Activated T-cell treated with anti-CD3 and anti-CD28 coated beads, Interleukin-2, amount 50 U/mL, for 72 hours (primary cell): ENCODE measurements at regions not wholly inside any gene's neighbourhood (a gene's known extent, or its start where the extent isn't known, plus 50 kb on each side); places are given as distances from the start of the nearest gene placed in this dataset.
"Not testable (repeated sequence)": the region's sequence is repeated elsewhere in the genome, so short reads cannot be mapped to it uniquely, and the experiment has no call there.

Experiments
- ATAC-seq, 2 donors: fragments of 150-1000 bp; cut with Tn5 transposase; replicated peaks in 1 of 2; 2 replicates each; pipeline ENCODE4 v1.10.0; 2021; ENCODE audit warnings: moderate library complexity in 2 of 2, mild to moderate bottlenecking in 1 of 2
- DNase-seq, 2 donors: peaks; one replicate each; pipeline ENCODE4 v3.0.0; 2021 to 2022; ENCODE audit warnings: mixed read lengths in 1 of 2
- H3K27ac Mint-ChIP-seq: one replicate; pipeline ENCODE4 v1.8.0; 2022; ENCODE audit warnings: mild to moderate bottlenecking, moderate library complexity, mixed read lengths
- H3K27me3 Mint-ChIP-seq: one replicate; pipeline ENCODE4 v1.8.0; 2022; ENCODE audit warnings: low read depth, mixed read lengths
- H3K36me3 Mint-ChIP-seq, 2 donors: one replicate each; pipeline ENCODE4 v1.8.0; 2022; ENCODE audit warnings: mixed read lengths in 2 of 2, mild to moderate bottlenecking in 1 of 2; ENCODE audit not compliant: insufficient read depth in 2 of 2
- H3K4me1 Mint-ChIP-seq: one replicate; pipeline ENCODE4 v1.8.0; 2022; ENCODE audit warnings: low read depth, mixed read lengths
- H3K4me3 Mint-ChIP-seq, 2 donors: one replicate each; pipeline ENCODE4 v1.8.0; 2022; ENCODE audit warnings: mild to moderate bottlenecking in 2 of 2, mixed read lengths in 2 of 2, moderate library complexity in 2 of 2
- H3K9me3 Mint-ChIP-seq, 2 donors: one replicate each; pipeline ENCODE4 v1.8.0; 2022; ENCODE audit warnings: mixed read lengths in 2 of 2

DNA sequence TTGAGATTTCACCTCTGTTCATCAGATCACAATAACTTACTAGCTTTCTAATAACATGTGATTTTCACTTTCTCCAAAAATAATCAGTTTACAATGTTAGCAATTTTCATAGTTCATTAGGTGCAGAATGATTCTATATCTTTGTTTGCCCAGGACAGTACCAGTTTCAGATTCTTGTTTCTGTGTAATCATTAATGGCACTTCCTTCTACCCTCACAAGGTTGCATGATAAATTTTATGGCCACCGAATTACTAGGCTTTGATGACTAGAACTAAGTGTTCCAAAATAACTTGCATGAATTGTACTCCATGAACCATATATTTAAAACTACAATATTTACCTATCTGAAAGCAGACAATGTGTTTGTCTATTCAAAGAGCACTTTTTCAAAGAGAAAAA lies 442.3 kb downstream of the EPHA7 start:
- Mint-ChIP-seq H3K27me3 (no peaks in the 10 kb centered on the region), H3K9me3 (peaks cover 3 to 6% of the 10 kb centered on the region in 2 donors), H3K27ac (no peak overlapping the region), H3K4me3 (no peak overlapping the region), H3K36me3 (no peaks in the 10 kb centered on the region), H3K4me1 (no peaks in the 10 kb centered on the region)
- DNase-seq (no peak), ATAC-seq (no peak)

DNA sequence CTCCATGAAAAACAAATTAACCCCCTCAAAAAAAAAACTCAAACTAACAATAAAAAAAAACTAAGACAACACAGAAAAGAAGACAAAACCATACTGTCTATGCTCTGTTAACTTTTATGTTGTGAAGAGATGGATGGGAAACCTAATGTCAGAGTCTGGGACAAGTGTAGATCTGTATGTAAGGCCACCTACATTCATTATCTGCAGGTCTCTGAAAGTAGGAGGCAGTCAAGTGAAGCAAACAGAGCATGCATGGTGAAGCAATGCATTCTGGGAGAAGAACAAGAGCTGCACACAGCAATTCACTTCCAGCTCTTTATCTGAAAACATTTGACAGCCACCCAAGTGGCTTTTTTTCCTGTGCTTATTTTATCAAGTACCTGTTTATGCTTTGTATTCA lies 452.0 kb downstream of the EPHA7 start:
- peaks cover 0 to 4% of the 10 kb centered on the region in 2 donors for H3K9me3 Mint-ChIP-seq
- H3K36me3 Mint-ChIP-seq = no peaks in the 10 kb centered on the region
- H3K27ac Mint-ChIP-seq = no peak overlapping the region
- H3K4me3 Mint-ChIP-seq = no peak overlapping the region
- DNase-seq (no peak), ATAC-seq (no peak)
- no peaks in the 10 kb centered on the region for H3K4me1 Mint-ChIP-seq
- H3K27me3 Mint-ChIP-seq = no peaks in the 10 kb centered on the region

GRCh38 chr6:92962846-92963245 lies 456.5 kb downstream of the EPHA7 start:
- ATAC-seq (no peak), DNase-seq (no peak)
- Mint-ChIP-seq H3K27me3 (no peaks in the 10 kb centered on the region), H3K9me3 (peaks cover 12 to 16% of the 10 kb centered on the region in 2 donors), H3K36me3 (no peaks in the 10 kb centered on the region), H3K27ac (no peak overlapping the region), H3K4me1 (no peaks in the 10 kb centered on the region), H3K4me3 (no peak overlapping the region)

- H3K27ac Mint-ChIP-seq, H3K4me1 Mint-ChIP-seq, ATAC-seq, DNase-seq, H3K36me3 Mint-ChIP-seq, H3K9me3 Mint-ChIP-seq, H3K27me3 Mint-ChIP-seq, H3K4me3 Mint-ChIP-seq: not testable (repeated sequence)
Measured at GRCh38 chr6:92952111-92952510, 467.2 kb downstream of the EPHA7 start.

GRCh38 chr6:92945799-92946198 lies 473.6 kb downstream of the EPHA7 start:
- no peaks in the 10 kb centered on the region for H3K27me3 Mint-ChIP-seq
- H3K27ac Mint-ChIP-seq = no peak overlapping the region
- DNase-seq = no peak
- peaks cover 7 to 8% of the 10 kb centered on the region in 2 donors for H3K9me3 Mint-ChIP-seq
- no peak overlapping the region for H3K4me3 Mint-ChIP-seq
- ATAC-seq = no peak
- H3K36me3 Mint-ChIP-seq = no peaks in the 10 kb centered on the region
- H3K4me1 Mint-ChIP-seq = no peaks in the 10 kb centered on the region

GRCh38 chr6:92944132-92944531 lies 475.2 kb downstream of the EPHA7 start:
- ATAC-seq = no peak
- Mint-ChIP-seq H3K4me1 (no peaks in the 10 kb centered on the region), H3K9me3 (peaks cover 3 to 6% of the 10 kb centered on the region in 2 donors), H3K27me3 (no peaks in the 10 kb centered on the region), H3K27ac (no peak overlapping the region), H3K4me3 (no peak overlapping the region), H3K36me3 (no peaks in the 10 kb centered on the region)
- DNase-seq = no peak

- no peak overlapping the region for H3K4me3 Mint-ChIP-seq
- H3K27ac Mint-ChIP-seq = no peak overlapping the region
- no peaks in the 10 kb centered on the region for H3K27me3 Mint-ChIP-seq
- H3K36me3 Mint-ChIP-seq = no peaks in the 10 kb centered on the region
- no peak for ATAC-seq
- H3K4me1 Mint-ChIP-seq = no peaks in the 10 kb centered on the region
- H3K9me3 Mint-ChIP-seq = peaks cover 3 to 6% of the 10 kb centered on the region in 2 donors
- DNase-seq = no peak
Measured at GRCh38 chr6:92942549-92942948, 476.8 kb downstream of the EPHA7 start.

GRCh38 chr6:92934625-92935024 lies 484.7 kb downstream of the EPHA7 start:
- Mint-ChIP-seq H3K4me3 (no peak overlapping the region), H3K4me1 (no peaks in the 10 kb centered on the region), H3K36me3 (no peaks in the 10 kb centered on the region), H3K27me3 (no peaks in the 10 kb centered on the region), H3K9me3 (peaks cover 8 to 15% of the 10 kb centered on the region in 2 donors), H3K27ac (no peak overlapping the region)
- no peak for ATAC-seq
- no peak for DNase-seq

DNA sequence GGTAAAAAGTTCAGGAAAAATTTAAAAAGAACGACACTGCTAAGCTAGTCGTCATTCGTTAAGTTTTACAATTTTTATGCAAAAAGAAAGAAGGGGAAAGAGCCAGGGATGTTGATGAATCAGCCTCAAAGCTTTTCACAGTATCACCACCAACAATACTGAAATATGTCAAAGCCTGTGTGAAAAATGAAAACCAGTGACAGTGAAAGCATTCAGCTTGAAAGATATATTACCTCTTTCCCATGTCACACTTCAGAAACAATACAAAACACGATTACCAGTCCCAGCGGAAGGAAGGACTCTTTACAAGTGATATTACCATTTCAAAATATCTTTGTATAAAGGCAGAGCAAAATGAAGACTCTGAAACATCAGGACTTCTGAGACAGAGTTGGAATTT lies 489.2 kb downstream of the EPHA7 start:
- H3K4me3 Mint-ChIP-seq = no peak overlapping the region

GRCh38 chr6:92922216-92922806 lies 497.0 kb downstream of the EPHA7 start:
- ATAC-seq (no peak), DNase-seq (no peak)
- H3K9me3 Mint-ChIP-seq = peaks cover 0 to 4% of the 10 kb centered on the region in 2 donors
- H3K36me3 Mint-ChIP-seq = no peaks in the 10 kb centered on the region
- no peak overlapping the region for H3K27ac Mint-ChIP-seq
- no peaks in the 10 kb centered on the region for H3K27me3 Mint-ChIP-seq
- H3K4me3 Mint-ChIP-seq = no peak overlapping the region
- H3K4me1 Mint-ChIP-seq = no peaks in the 10 kb centered on the region

More for the DNA sequence above, 489.2 kb downstream of the EPHA7 start:
- H3K27me3 Mint-ChIP-seq = no peaks in the 10 kb centered on the region
- no peaks in the 10 kb centered on the region for H3K4me1 Mint-ChIP-seq
- DNase-seq (no peak), ATAC-seq (no peak)
- H3K27ac Mint-ChIP-seq = no peak overlapping the region
- no peaks in the 10 kb centered on the region for H3K36me3 Mint-ChIP-seq
- peaks cover 6 to 13% of the 10 kb centered on the region in 2 donors for H3K9me3 Mint-ChIP-seq

DNA sequence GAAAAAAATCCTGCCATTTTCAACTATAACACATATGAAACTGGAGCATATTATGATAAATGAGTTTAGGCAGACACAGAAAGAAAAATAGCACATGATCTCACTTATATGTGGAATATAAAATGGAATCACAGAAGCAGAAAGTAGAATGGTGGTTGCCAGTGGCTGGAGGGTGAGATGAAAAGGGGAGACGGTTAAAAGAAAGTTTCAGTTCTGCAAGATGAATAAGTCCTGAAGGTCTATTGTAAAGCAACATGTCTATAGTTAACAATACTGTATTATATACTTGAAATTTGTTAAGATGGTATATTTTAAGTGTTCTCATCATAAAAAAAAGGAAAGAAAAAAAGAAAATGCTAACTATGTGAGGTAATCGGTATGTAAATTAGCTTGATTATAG lies 503.9 kb downstream of the EPHA7 start:
- no peak for DNase-seq
- Mint-ChIP-seq H3K27me3 (no peaks in the 10 kb centered on the region), H3K4me1 (no peaks in the 10 kb centered on the region), H3K4me3 (no peak overlapping the region), H3K27ac (no peak overlapping the region), H3K36me3 (no peaks in the 10 kb centered on the region), H3K9me3 (peaks cover 3 to 7% of the 10 kb centered on the region in 2 donors)
- no peak for ATAC-seq

DNA sequence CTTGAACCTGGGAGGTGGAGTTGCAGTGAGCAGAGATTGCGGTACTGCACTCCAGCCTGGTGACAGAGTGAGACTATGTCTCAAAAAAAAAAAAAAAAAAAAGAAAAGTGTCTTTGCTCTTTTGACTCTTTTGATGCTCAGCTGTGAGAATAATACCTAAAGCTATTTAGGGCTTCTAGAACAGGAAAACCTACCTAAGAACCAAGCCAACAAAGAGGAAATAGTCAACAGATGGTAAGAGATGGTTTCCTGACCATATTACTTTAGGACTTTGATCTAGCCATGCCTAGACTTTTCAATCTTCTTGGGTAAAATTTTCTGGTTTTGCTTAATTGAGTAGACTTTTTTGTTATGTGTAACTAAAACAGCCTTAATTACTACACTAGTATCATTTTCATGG lies 508.1 kb downstream of the EPHA7 start:
- Mint-ChIP-seq H3K27ac (no peak overlapping the region), H3K4me1 (no peaks in the 10 kb centered on the region), H3K36me3 (no peaks in the 10 kb centered on the region), H3K4me3 (no peak overlapping the region), H3K27me3 (no peaks in the 10 kb centered on the region), H3K9me3 (peaks cover 1 to 9% of the 10 kb centered on the region in 2 donors)
- ATAC-seq = no peak
- no peak for DNase-seq

DNA sequence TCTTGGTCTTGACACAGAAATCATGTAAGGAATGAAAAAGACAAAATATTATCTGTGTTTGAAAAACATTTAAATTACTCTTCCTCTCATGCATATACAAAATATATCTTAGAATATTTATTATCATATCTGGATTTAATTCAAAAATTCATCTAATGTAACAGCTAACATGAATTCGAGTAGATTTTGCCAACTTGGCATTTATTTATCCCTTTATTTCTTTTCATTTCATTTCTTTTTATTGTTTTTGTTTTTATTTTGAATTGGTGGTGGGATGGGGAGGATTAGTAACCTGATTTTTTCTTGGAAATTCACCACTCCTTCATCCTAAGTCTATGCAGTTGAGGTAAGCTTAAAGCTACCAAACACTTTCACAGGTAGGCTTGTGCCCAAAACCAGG lies 508.7 kb downstream of the EPHA7 start:
- Mint-ChIP-seq H3K4me3 (no peak overlapping the region), H3K36me3 (no peaks in the 10 kb centered on the region), H3K9me3 (peaks cover 1 to 9% of the 10 kb centered on the region in 2 donors), H3K27me3 (no peaks in the 10 kb centered on the region), H3K4me1 (no peaks in the 10 kb centered on the region), H3K27ac (no peak overlapping the region)
- no peak for ATAC-seq
- DNase-seq = no peak

GRCh38 chr6:92906385-92906784 lies 513.0 kb downstream of the EPHA7 start:
- no peak for DNase-seq
- Mint-ChIP-seq H3K27ac (no peak overlapping the region), H3K27me3 (no peaks in the 10 kb centered on the region), H3K4me1 (no peaks in the 10 kb centered on the region), H3K9me3 (peaks cover 2 to 4% of the 10 kb centered on the region in 2 donors), H3K36me3 (no peaks in the 10 kb centered on the region), H3K4me3 (no peak overlapping the region)
- ATAC-seq = no peak
